Activated CD4-positive, CD25-positive, alpha-beta regulatory T cell treated with anti-CD3 and anti-CD28 coated beads, Interleukin-2, amount 50 U/mL, for 24 hours (primary cell): ENCODE measurements at regions not wholly inside any gene's neighbourhood (a gene's known extent, or its start where the extent isn't known, plus 50 kb on each side); places are given as distances from the start of the nearest gene placed in this dataset.
"Not testable (repeated sequence)": the region's sequence is repeated elsewhere in the genome, so short reads cannot be mapped to it uniquely, and the experiment has no call there.

Source experiments
- ATAC-seq, 2 donors: fragments of 150-1000 bp; cut with Tn5 transposase; one replicate each; pipeline ENCODE4 v1.10.0; 2021; ENCODE audit warnings: mild to moderate bottlenecking in 1 of 2, moderate library complexity in 1 of 2

GRCh38 chrX:115912372-115912897 is 258.1 kb upstream of the AGTR2 start:
- peak in 1 of 2 donors; percentile 30 for ATAC-seq

DNA sequence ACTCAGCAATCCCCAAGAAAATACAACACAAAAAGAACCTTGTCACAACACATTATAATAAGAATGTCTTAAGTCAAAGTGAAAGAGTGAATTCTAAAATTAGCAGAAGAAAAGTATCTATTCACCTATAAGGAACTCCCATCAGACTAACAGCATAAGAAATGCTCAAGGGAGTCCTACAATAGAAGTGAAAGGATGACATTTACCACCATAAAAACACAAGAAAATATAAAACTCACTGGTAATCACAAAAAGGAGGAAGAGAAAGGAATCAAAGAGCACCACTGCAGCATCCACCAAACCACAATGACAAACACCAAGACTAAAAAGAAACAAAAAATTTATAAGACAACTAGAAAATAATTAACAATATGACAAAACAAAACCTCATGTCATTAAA is 257.0 kb upstream of the AGTR2 start:
- ATAC-seq = no peak

GRCh38 chrX:115915625-115916024 is 254.9 kb upstream of the AGTR2 start:
- ATAC-seq = not testable (repeated sequence)

- ATAC-seq = no peak
Measured at GRCh38 chrX:115929480-115929879, 241.1 kb upstream of the AGTR2 start.

GRCh38 chrX:115936008-115936407 is 234.5 kb upstream of the AGTR2 start:
- no peak for ATAC-seq

DNA sequence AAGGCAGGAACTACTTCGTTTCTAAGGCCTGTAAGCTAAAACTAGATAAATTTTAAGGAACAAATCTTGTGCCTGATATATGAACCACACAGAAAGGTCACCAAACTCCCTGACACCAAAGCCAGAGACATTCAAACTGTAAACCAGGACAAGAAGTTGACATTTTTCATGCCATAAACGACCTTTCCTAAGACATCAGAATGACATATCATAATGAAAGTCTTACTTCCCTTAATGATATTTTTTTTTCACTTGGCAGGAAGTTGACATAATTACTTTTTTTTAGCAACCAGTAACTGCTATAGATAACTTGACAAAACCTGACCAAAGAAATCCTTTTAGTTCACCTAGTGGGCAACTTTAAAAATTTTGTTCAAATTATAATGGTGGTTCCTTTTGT is 231.5 kb upstream of the AGTR2 start:
- ATAC-seq = no peak

DNA sequence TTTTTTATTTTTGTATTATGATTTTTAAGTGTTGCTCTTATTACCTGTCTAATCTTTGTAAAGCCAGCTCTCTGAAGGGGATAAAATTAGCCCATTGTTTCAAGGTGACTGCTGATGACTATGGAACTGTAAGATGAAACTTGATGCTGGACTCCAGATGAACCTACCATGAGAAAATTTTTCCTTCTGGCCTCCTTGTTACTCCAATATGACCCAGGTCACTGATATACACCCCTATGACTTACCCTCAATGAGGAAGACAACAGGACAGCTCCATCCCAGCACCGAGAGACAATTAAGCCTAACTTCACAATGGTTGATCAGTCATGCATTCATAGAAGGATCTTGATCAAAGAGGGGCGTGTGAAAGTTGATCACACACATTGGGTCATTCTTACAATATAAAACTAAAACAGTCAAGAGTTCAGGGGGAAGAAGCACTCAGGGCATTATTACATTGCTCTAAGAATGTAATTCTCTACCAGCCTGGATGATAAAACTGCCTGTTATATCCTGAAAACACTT is 230.8 kb upstream of the AGTR2 start:
- no peak for ATAC-seq

DNA sequence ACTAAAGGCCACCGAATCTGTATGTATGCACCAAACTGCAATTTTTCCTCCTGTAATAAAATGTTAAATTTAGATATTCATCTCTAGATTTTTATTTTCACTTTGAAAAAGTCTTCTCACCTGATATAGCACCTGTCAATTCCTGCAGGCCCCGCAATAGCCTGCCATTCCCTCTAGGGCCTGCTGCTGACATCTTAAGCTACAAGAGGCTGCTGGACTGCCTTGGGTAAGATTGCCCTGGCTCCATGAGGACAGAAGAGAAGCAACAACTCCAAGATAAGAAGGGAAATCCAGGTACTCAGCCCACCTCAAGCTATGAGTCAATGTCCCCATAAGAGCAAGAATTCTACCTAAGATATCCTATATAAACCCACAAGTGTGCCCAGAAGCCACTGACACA is 230.2 kb upstream of the AGTR2 start:
- no peak for ATAC-seq

- ATAC-seq = no peak
Measured at GRCh38 chrX:115940888-115941332, 229.6 kb upstream of the AGTR2 start.

- ATAC-seq = no peak
Measured at GRCh38 chrX:115941388-115941787, 229.2 kb upstream of the AGTR2 start.

DNA sequence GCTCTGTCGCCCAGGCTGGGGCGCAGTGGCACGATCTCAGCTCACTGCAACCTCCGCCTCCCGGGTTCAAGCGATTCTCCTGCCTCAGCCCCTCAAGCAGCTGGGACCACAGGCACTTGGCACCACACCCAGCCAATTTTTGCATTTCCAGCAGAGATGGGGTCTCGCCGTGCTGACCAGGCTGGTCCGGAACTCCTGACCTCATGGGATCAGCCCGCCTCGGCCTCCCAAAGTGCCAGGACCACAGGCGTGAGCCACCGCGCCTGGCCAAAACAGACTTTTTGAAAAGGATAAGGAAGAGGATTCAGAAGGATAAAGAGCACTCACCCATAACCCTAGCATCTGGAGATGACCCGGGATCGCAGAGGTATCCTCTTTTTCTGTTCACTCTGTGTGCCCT is 224.5 kb upstream of the AGTR2 start:
- ATAC-seq = no peak

DNA sequence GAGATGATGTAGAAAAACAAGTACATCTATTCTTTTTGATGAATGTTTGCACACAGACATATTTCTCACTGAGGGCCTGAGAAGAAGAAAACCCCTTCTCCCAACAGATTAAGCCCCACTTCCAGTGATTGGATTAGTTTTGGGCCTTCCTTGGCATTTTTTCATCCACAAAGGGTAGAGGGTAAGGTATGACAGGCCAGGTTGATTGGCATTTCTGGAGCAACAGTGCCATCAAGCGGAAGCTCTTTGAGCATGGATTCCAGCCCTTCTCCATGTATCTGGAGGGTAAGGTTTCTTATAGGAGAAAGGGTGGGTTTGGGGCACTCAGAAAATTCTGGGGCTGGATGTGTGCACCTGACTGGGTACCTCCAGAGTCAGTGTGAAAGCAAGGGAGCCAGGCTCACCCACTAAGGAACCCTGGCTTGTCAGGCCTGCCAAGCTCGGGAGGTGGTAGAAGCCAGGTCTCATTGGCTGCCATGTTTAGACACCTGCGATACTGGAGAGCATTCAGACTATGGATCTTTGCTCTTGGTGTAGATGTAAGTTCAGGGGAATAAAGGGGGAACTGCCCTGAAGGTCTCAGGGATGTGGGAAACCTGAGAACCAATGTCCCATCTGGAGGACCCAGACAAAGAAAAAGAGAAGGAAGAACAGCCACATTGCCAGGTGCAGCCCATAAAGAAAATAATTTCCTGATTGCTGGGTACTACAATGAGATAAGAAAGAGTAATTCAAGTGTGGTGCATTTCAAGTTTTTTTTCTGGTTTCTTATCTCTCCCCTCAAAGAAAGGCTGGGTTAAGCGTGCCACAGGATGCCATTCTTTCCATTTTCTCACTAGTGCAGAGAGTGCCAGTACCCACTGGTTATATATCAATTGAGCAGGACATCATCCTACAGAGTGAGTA is 222.3 kb upstream of the AGTR2 start:
- no peak for ATAC-seq

DNA sequence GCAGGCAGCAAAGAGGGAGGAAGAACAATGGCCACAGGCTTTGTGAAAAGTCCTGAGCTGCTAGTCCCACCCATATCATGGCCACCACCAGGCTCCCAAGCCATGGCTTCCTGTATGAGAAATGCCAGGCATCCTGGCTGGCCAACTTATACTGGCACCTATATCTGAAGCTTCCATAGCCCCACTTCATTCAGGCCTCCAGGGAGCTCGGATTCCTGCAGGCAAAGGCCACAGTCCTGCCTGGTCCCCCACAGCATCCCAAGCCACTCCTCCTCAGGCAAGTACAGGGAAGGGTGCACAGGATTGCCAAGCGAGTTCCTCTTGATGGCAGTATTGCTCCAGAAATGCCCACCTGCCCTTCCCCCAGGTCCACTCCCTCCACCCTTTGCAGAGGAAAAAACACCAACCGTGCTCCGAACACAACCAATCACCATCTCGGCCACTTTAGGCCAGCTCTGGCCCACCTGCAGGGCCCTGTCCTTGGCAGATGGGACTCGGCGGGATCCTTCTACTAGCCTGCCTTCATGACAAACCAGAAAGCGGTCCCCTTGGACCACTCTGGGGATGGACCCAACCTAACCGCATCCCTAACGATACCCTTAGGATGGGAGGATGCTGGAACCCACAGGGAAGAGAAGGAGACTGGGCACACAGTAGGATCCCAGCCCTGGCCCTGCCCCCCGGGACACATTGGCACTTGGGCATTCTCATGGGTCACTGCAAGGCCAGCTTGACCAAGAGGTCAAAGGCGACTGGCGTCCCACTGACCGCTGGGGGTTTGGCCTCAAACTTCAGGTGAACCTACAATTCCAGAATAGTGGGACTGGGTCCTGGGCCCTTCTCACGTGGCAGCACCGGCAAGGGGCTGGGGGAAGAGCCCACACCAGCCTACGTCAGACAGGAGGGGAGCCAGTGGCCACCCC is 220.4 kb upstream of the AGTR2 start:
- no peak for ATAC-seq

- no peak for ATAC-seq
Measured at GRCh38 chrX:115952417-115953092, 218.0 kb upstream of the AGTR2 start.

DNA sequence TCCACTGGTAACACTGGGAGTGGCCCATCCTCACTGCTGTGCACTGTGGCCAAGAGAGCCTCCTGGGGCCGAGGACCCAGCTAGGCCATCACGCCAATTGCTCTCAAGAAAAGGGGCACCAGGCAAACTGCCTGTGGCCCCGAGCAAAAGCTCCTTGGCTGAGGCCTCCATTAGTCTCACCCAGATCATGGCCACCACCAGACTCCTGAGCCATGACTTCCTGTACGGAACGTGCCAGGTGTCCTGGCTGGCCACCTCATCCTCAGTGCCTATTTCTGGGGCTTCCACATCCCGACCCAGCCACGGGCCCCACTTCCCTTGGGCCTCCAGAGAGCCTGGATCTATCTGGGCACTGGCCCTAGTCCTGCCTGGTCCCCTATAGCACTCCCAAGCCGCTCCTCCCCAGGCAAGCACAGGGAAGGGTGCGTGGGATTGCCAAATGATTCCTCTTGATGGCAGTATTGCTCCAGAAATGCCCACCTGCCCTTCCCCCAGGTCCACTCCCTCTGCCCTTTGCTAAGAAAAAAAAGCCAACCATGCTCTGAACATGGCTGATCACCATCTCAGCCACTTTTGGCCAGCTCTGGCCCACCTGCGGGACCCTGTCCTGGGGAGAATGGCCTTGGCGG is 212.6 kb upstream of the AGTR2 start:
- no peak for ATAC-seq

DNA sequence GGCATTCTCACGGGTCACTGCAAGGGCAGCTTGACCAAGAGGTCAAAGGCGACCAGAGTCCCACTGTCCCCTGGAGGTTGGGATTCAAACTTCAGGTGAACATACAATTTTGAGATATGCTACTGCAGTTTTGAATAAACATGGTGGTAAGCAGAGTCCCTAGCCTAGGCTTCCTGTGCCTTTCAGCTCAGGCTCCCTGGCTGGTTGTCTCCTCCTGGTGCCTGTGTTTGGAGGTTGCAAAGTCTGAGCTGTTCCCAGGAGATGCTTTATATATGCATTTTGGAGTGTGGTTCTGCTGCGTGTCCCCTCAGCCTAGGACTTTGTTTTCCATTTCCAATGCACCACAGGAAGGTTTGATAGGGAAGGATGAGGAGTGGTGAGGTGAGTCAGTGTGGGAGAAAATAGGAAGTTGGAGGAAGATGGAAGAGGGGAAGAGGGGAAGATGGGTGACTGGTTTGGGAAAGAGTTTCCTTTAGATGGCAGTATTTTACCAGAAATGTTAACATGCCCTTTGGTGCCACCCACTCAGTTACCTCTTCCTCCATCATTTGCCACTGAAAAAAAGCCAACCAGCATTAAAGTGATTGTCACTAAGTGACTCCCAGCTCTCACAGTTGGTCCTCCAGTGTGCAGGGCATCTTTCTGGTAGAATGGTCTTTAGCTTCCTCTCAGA is 211.7 kb upstream of the AGTR2 start:
- no peak for ATAC-seq

DNA sequence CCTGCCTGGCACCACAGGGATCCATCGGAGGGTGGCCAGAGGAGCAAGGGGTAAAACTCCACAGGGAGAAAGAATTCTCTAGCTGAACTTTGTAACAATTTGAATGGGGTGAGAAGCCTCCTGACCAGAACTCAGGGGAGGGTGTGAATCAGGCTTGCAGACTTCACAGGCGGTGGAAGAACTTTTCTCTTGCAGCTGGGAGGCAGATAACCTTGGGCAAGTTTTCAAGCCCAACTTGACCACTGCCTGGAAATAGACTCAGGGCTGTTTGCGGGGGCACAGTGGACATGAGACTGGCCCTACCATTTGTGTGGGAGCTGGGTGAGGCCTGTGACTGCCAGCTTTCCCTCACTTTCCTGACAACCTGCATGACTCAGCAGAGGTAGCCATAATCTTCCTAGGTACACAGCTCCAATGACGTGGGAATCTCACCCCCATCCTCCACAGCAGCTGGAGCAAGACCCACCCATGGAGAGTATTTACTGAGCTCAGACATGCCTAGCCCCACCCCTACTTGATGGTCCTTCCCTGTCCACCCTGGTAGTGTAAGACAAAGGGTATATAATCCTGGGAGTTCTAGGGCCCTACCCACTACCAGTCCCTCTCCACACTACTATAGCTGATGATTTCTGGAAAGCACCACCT is 210.0 kb upstream of the AGTR2 start:
- no peak for ATAC-seq

DNA sequence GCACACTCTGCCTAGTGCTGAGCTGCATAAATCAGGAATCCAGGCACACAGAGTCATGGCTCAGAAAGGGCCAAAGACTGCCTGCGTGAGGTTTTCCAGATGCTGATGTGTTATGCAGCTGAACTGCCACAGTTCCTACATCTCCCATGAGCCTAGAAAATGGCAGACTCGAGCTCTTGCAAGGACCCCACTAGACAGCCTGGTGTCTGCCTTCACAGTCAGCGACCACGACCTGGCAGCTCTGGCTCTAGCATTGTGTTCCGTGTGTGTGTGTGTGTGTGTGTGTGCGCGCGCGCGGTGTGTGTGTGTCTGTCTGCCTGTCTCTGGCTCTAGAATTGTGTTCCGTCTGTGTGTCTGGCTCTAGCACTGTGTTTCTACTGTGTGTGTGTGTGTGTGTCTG is 203.6 kb upstream of the AGTR2 start:
- ATAC-seq = no peak

DNA sequence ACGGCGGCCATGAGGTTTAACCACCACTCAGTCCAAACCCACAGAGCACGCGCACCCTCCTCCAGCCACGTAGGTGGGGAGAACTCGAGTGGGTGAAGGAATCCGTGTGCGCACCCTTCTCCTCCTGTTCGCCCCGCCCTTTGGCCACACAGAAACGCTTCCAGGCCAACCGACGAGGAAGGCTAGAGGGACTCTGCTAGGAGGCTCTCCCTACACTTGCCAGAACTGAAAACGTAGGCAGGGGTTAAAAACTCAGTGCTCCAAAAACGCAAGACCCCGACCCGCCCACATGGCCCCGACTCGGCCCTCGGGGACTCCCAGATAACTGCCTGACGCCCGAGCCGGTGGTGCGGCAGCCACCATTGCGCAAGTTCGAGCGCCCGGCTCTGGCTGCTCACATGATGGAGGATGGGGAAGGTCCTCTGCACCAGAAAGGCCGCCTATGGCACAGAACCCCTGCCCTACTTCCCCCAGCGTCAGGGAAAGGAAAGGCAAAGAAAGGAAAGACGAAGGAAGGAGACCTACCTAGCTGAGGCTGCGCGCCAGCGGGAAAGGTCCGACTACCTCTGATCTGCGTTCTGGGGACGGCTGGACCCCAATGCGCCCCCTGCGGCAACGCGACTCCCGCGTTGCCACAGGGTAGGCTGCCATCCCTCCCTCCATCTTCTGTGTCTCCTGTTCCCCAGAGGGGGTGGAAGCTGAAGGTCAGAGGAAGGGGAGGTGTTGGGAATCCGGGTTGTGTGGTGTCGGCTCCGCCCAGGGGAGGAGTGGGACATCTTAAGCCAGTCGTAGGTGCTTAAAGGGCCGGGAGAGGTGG is 201.9 kb upstream of the AGTR2 start:
- no peak for ATAC-seq

GRCh38 chrX:115970718-115971117 is 199.8 kb upstream of the AGTR2 start:
- no peak for ATAC-seq
